ENCODE measurements at regions not wholly inside any gene's neighbourhood (a gene's known extent, or its start where the extent isn't known, plus 50 kb on each side); places are given as distances from the start of the nearest gene placed in this dataset.
A peak's percentile ranks its signal among the peaks of the same experiment; 100 is the strongest.

DNA sequence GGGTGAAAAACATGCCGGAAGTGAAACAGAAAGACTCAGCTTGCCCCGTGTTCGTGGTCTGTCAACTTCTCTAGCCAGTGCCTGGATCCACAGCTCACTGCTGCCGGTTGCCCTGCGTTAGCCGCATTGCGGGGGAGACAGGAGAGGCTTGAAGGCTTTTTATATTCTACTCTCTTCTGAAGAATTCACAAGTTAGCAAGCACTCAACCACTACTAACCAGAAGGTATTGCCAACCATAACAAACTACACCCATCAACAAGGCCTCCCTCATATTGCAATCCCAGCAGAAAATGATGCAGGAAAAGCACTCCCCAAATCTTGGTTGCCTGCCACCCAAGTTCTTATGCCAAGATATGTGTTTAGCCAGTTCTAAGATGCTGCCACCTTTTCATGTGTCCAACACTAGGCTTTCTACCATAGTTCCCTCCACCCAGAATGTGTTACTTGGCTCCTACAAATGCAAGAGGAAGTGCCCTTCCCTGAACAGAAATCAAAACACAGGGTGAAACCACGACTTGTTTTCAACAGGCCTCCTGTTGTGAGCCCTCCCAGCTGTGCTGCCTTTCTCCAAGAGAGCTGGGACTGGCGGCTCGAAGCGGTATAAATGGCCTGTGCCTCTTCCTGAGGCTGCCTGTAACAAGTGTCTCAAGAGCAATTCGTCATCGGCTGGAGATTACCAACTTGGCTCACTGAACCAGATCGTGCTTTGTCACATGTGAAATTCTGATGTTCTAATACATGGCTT lies 129.0 kb downstream of the SNX18 start:
- ATAC-seq (peak; percentile 97), DNase-seq (peak; percentile 90)
- intact Hi-C loops (cut with micrococcal nuclease): no loop called here

DNA sequence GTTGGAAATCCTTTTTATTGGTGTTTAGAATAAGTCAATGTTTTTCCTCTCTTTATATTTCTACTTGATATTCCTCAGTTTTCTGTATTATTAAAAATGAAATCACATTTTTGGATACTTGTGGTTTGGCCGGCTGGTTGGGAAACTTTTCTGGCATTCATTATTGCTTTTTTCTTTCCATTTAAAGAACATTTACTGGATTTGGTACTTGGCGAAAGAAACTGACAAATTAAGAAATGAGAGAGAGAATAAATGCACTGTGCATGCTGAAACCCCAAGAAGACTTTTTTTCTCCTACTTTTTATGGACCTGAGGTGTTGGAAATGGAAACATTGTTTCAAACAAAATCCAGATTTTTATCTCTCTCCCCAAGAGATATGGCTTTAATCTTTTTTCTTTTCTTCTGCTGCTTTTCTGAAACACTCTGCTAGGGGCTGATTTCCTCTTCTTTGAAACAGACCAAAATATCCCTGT lies 128.4 kb downstream of the SNX18 start:
- ATAC-seq: peak; percentile 20

DNA sequence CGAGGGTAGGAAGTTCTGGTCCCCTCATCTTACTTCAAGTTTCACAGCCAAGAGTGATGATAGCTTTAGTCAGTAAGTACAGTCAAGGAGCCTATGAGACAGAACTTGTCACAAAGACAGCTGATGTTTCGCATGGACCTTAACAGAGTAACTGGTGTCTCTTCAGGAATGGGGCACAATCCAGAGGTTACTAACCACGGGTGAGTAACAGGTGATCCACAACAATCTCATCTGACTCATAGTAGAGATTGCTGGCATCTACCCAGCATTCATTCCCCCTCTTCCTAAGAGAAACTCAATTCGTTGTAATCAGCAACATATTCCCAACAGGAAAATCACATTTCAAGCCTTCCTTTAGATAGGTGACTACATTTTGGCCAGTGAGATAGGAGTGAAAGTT lies 126.7 kb downstream of the SNX18 start:
- intact Hi-C loops (cut with micrococcal nuclease): no loop called here
- no peak for ATAC-seq

More for the DNA sequence above, 128.4 kb downstream of the SNX18 start:
- intact Hi-C loops (cut with micrococcal nuclease): no loop called here
- no peak for DNase-seq

DNA sequence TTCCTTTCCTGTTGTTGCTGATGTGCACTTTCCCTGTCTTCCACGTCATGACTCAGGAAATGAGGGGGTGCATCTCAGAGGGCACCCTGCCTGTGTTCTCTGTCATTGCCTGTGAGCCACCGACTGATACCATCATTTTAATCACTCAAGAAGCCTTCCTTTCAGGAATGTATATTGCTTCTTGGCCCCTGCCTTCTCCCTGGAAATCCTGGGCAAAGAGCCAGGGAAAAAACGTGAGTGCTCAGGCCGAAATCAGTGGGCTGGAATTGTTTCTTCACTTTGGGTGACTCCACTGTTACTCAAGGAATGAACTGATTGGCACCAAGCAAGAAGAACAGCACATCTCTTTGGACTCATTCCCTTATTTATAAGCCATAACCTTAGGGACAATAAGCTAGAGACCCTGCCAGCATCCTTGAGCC lies 126.1 kb downstream of the SNX18 start:
- no peak for DNase-seq
- intact Hi-C loops (cut with micrococcal nuclease): no loop called here
- ATAC-seq: no peak

More for the DNA sequence above, 126.7 kb downstream of the SNX18 start:
- DNase-seq: no peak

DNA sequence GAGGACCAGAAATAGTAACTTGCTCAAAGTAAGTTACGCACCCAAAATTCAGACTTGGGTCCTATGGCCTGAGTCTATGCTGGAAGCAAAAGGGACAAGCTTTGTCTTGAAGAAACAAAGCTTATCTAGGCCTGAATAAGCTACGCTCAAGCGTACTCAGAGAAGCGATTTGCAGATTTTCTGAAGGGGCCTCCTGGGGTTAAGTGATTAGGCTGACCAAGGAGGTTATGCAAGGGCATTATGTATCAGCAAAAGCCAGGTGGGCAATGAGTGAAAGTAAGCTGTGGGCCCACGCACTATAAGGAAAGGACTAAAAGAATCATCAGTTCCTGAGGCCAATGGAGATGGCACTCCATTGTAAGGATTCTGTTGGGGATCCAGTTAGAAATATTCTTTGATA lies 122.1 kb downstream of the SNX18 start:
- ATAC-seq (no peak), DNase-seq (no peak)
- intact Hi-C loops (cut with micrococcal nuclease): no loop called here

DNA sequence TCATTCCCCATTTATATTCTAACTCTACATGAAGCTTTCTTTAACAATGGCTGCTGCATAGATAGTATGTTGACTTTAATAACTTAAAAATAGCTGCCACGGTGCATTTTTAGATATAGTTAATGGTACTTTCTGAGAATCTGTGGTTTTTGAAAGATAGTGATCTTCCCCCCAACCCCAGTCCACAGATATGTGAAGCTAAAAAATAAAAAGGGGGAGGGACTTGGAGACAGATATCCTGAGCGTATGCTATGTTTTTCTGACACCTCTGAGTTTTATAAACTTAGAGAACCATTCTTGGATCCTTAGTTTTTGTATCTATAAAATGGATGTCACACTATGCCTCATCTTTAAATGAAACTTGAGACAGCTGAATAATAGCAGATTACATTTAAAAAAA lies 120.5 kb downstream of the SNX18 start:
- DNase-seq: no peak
- no peak for ATAC-seq
- intact Hi-C loops (cut with micrococcal nuclease): no loop called here

DNA sequence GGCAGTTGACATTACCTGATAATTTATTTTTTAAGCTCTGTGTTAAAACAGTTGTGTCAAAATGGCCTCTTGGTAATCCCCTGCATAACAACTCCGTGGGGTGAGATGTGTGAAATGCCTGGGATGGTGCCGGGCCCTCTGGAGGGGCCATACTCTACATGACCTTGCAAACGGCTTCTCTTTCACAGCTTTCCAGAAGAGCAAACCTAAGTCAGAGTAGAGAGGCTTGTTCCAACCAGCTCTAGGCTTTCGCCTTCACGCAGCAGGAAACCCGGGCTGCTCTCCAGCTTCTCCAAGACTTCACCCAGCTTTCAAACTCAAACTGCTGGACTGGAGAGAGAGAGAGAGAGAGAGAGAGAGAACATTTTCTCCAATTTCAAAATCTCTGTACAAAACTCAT lies 120.1 kb downstream of the SNX18 start:
- intact Hi-C loops (cut with micrococcal nuclease): no loop called here
- ATAC-seq (peak; percentile 78), DNase-seq (peak; percentile 66)

DNA sequence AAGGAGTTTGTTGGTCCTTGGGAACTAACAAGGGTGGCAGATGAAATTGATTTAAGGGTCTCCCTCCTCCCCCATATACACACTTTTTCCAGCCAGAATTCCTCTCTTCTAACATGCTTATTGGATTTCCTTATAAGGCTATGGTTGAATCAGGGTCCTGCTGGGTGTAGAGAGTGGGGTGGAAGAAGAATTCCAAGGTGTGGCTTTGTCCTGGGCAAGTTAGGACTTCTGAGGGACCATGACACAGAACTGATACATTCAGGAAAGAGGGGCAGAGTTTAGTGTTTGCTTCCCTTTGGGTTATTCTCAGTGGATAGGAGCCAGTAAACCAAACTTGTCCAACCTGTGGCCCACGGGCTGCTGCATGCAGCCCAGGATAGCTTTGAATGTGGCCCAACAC lies 116.5 kb downstream of the SNX18 start:
- intact Hi-C loops (cut with micrococcal nuclease): no loop called here
- no peak for DNase-seq
- no peak for ATAC-seq

DNA sequence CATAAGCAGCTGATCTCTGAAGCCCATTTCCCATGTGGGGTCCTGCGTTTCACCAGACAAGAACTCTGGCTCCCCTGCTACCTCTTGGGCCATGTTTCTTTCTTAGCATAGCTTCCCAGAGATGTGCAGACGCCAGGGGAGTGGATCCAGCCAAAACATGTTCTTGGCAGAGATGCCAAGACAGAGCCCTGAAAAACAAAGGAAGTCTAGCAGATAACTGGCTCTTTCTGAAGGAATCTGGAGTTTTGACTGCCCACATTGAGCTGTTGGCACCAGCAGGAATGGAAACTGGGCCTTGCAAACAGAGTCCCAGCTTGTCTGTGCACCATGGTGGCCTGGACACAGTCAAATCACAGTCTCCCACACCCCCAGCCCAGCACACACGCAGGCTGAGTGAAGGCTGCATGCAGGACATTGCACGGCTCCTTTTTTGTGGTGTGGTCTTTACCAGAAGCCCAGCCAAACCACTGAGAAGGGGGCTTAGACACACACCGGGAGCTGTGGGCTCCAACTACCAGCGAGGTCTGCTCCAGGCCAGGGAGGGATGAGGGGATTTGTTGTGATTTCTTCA lies 114.7 kb downstream of the SNX18 start:
- ATAC-seq (peak; percentile 48), DNase-seq (no peak)
- intact Hi-C loops (cut with micrococcal nuclease): no loop called here

DNA sequence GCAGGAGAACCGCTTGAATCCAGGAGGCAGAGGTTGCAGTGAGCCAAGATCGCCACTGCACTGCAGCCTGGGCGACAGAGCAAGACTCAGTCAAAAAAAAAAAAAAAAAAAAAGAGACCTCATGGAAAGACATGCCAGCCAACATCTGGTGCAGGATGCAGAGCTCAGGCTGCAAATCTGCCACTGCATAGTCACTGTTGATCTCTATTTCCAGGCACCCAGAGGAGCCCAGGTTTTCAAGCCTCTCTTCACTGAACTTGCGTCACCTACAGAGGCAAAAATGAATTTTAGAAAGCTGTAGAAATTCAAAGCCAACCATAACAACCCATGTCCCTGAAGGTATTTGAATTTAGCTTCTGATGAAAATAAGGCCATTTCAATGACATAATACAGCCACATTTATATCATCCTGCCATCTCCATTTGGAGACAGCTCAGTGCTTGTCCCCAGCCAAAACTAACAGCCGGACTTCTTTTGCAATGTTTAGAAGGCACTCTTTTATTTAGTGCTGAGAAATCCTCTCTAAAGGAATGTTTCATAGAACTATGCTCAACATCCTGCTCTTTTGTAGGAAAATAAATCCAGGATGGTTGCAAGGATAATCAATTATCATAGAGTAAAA lies 113.3 kb downstream of the SNX18 start:
- intact Hi-C loops (cut with micrococcal nuclease): no loop called here
- ATAC-seq (peak; percentile 92), DNase-seq (no peak)

DNA sequence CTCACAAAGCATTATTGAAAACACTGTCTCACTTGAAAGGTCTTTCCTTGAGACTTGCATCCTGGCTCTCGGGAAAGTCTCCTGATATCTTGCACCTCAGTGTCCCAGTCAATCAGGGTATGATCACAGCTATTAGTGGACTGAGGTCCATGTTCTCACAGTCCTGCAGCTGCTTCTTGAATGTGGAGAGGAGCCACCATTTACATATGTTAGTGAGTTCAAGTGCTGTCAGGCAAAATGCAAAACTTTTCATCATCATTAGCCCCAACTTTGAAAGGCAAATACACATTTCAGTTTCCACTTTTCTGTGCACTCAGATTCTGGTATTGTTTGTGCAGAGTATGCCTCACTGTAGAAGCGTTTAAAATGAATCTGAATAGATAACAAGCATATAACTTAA lies 111.6 kb downstream of the SNX18 start:
- no peak for ATAC-seq
- intact Hi-C loops (cut with micrococcal nuclease): no loop called here

DNA sequence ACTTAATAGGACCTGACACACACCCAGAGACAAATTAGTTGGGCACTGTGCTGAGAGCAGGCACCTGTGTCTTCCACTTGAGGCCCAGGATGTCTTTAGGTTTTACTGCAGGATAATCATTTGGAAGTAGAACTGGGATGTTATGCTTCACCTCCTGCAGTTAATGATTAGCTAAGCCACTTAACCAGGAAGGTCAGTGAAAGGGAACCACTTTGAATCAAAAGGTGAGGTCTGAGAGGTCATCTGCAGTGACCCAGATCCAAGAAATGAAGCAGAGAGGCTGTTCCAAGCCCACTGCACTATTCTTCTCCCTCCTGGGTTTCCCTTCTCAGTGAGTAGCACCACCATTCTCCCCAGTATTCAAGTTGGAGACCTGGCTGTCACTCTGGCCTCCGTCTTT lies 110.5 kb downstream of the SNX18 start:
- intact Hi-C loops (cut with micrococcal nuclease): no loop called here
- DNase-seq (no peak), ATAC-seq (no peak)

More for the DNA sequence above, 111.6 kb downstream of the SNX18 start:
- DNase-seq: no peak

DNA sequence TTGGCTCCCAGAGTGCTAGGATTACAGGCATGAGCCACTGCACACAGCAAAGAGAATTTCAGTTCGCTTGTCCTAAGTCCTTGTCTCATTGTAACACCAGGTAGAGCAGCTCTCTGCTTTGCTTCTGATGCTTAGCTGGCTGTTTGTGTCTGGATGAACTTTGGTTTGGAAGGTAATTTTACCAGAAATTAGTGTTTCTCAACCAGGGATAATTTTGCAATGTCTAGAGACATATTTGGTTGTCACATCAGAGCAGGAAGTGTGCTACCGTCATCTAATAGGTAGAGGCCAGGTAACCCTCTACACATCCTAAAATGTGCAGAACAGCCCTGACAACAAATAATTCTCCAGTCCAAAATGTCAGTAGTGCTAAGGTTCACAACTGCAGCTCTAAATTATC lies 108.8 kb downstream of the SNX18 start:
- DNase-seq (no peak), ATAC-seq (no peak)
- intact Hi-C loops (cut with micrococcal nuclease): no loop called here

DNA sequence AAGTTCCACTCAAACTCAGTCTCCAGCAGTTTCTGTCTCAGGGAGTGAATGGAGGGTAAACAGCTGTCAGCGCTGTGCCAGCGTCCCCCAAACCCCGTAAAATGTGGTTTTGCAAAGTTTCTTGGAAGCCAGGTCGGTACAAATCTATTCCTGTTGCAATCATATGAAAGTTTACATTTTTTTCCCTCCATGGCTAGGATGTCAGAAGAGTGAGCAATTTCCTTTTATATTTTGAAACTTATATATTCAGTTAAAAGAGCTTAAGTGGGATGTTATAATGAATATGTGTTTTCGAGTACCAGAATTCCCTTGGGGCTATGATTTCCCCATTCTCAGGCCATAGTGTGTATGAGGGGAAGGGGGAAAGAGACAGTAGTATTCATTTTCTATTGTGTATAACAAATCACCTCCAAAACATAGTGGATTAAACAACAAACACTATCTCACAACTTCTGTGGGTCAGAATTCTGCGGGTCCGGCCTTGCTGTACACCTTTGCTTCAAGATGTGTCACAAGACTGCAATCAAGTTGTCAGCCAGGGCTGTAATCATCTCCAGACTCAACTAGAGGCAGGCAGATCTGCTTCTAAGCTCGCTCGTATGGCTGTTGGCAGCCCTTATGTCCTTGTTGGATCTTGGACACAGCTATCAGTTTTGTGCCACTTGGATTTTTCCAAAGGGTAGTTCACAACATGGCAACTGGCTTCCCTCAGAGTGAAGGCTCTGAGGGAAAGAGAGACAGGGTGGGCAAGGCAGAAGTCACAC lies 107.4 kb downstream of the SNX18 start:
- peak; percentile 62 for ATAC-seq
- intact Hi-C loops (cut with micrococcal nuclease): no loop called here

DNA sequence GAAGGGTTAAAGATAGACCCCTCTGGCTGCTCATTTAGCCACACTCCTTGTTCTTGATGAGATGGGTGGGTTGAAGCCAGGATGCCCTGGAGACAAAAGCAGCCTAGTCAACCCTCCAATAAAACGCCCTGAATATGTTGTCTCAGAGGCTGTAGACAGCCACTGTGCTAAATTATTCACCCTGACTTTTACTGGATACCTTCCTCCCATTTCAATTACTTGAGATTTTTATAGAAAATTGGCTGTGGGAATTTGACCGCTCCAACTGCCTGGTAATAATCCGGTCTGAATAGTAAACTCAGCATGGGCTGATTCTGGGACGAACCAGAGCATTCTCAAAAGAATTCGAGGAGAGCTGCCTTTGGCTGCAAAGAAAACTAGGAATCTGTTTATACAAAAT lies 104.2 kb downstream of the SNX18 start:
- ATAC-seq (no peak), DNase-seq (no peak)
- intact Hi-C loops (cut with micrococcal nuclease): no loop called here

More for the DNA sequence above, 107.4 kb downstream of the SNX18 start:
- no peak for DNase-seq

DNA sequence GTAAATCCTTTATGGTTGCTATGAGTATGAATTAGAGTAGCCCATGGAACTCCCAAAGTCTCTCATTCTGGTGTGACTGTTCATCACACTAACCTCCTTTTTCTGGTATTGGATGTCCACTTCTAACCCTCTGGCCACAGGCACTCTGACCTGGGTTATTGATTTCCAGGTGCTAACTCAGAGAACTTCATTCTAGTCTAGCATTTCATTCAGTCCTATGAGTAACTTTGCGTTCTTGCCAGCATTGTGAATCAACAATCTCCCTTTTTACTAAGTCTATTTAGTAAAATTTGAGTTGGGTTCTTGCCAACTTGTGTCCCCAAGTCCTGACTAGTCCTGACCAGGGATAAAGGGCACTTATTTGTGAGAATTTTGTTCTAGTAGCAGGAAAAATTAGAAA lies 103.5 kb downstream of the SNX18 start:
- no peak for ATAC-seq
- DNase-seq: no peak
- intact Hi-C loops (cut with micrococcal nuclease): no loop called here

DNA sequence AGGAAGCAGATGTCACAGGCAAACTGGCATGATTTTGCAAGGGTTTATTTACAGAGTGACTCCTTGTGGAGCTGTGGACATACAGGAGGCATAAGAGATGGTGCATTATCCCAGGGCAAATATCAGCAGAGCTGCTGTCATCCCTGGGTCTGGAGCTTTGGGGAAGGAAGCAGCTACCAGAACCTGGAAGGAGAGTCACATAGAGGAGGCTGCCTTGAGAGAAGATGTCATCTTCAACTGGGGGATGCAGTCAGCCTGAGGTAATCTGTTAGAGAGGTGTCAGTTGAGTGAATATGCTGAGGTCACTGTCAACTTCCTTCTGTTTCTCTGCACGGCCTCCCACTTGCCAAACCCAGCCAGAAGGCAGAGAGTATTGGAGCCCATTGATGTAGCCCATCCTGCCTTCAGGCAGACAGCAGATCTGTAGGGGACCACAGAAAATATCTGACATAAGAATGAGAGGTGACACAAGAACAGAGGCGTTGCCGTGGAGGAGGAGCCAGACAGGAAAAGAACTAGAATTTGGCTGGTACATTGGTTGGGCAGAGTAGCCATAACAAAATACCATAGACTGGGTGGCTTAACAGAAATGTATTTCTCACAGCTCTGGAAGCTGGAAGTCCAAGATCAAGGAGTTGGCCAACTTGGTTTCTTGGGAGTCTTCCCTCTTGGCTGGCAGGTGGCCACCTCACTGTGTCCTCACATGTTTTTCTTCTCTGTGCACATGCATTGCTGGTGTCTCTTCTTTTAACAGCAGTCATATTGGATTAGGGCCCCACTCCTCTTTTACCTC lies 102.8 kb downstream of the SNX18 start:
- intact Hi-C loops (cut with micrococcal nuclease): no loop called here
- ATAC-seq: no peak
- no peak for DNase-seq

DNA sequence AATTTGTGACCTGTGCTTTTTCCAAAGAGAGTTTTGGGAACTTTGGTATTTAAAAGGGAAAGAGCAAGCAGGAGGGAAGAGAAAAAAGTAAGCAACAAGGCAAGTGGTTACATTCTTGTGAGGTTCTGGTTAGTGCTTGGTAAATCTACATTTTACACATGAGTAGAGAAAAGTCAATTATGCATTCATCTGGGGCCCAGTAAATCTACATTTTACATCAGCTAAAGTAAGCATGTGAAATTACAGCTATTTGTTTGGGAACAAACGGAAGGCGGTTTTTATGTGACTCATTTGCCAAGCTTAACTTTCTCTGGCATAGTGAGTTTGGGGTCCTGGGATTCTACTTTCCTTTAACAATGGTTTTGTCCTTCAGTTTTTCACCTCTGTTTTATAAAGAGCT lies 102.2 kb downstream of the SNX18 start:
- ATAC-seq (no peak), DNase-seq (no peak)
- intact Hi-C loops (cut with micrococcal nuclease): no loop called here

All from left ventricle myocardium superior (tissue), 1 donor.